Breast epithelium (tissue), 3 donors: ENCODE measurements at regions not wholly inside any gene's neighbourhood (a gene's known extent, or its start where the extent isn't known, plus 50 kb on each side); places are given as distances from the start of the nearest gene placed in this dataset.

Experiments
- CTCF ChIP-seq, 3 donors: fragments of 450-650 bp; IDR thresholded peaks; one replicate each; pipeline ENCODE4 v1.5.1; 2016 to 2017; ENCODE audit warnings: antibody characterized with exemption in 3 of 3, mild to moderate bottlenecking in 3 of 3, moderate library complexity in 3 of 3
- POLR2A ChIP-seq: fragments of 450-650 bp; IDR thresholded peaks from one replicate; pipeline ENCODE4 v1.6.1; 2016; ENCODE audit warnings: antibody characterized with exemption, mild to moderate bottlenecking, moderate library complexity

DNA sequence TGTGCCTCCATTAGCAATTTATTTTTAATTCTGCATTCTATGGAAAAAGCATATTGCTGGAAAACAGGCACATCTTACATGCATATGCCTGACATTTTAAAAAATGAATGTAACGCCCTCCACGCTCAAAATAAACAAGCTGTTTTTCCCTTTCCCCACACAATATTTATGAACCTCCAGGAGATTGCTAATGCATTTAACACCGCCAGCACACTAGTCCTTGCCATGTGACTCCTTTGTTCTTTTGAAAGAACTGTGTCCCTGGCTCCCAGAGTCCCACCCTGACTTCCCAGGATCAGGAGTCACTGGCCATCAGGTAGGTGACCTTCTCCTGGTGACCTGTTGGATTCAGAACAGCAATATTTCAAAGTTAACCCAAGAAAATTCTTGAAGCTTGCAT is 571.2 kb upstream of the CFAP20DC start:
- TF ChIP-seq POLR2A (no peak), CTCF (IDR thresholded peaks at IDR 0.05) (no peak)
